NCI-H1105 (cell line): ENCODE measurements at regions not wholly inside any gene's neighbourhood (a gene's known extent, or its start where the extent isn't known, plus 50 kb on each side); places are given as distances from the start of the nearest gene placed in this dataset.
"Not testable (repeated sequence)": the region's sequence is repeated elsewhere in the genome, so short reads cannot be mapped to it uniquely, and the experiment has no call there.

Source experiments
- DNase-seq: peaks from one replicate; lab custom pipeline; 2025; lab: John Stamatoyannopoulos, UW

DNA sequence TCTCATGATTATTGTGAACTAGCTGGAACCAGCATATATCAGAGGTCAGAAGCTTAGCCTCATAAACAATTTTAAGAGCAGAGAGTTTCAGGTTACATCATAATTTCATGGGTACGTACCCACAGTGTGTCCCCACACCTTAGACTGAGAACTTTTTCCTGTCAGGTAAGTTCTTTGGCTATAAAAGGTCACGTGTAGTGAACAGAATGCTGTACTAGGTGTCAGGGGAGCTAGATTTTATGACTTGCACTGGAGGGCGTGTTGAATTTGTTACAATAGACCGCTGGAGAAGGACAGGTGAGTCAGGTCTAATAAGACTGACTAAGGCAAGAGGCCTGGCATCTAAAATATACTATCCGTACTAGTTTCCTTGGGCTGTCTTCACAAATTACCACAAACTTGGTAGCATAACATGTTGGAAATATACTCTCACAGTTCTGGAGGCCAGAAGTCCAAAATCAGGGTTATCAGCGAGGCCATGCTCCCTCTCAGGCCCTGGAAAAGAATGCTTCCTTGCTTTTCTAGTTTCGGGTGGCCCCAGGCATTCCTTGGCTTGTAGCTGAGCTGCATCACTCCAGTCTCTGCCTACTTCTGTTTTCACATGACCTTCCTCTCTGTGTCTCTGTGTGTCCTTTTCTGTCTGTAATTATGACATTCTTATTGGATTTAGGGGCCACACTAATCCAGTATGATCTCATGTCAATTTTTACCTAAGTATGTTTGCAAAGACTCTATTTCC lies 512.0 kb upstream of the NR3C2 start:
- no peak for DNase-seq

- DNase-seq, result no peak
Observed at GRCh38 chr4:148951346-148951745, 509.1 kb upstream of the NR3C2 start.

GRCh38 chr4:148946271-148946670 lies 504.1 kb upstream of the NR3C2 start:
- DNase-seq, result no peak

DNA sequence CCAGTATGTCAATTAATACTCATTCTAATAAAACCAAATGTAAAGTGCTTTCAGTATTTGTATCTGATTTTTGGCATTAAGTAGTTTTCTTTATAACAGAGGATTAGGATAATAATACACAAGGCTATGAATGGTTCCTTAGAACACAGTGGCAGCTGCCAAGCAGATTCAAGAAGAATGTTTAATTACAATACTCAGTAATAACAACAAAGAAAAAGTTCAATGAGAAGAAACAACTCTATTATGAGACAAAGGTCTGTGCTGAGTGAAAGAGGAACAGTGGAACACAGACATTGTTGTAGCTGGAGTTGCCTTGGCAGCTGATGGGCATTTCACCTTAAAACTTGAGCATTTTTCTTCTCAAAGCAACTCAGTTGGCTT lies 502.6 kb upstream of the NR3C2 start:
- no peak for DNase-seq

DNA sequence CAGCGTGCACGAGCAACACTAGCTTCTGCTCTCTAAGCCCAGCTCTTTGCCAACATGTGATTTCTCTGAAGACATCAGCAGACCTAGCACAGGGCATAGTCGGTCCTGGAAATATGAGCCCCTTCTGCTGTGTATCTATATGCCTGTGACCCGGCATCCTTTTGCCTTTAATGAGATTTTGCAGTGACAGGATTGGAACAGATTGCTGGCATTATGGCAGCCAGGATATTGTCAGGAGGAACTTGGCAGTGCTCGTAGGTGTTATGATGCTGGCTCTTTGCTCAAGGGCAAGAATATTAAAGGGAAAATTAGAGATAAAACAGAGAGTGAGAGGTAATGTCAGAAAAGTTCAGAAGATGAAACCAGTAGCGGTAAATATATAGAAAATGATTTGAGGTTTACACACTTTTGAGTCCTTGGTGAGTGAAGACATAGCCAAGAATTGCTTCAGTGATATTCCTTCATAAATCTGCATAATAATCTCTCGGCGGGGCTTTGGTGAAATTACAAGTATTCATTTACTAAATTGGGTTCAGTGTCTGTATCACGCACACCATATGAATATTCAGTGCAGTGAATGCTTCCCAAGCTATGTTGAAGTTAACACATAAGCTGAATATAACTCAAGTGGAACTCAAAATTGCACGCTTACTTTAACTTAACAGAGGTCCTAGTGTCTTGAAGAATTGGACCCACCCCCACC lies 502.1 kb upstream of the NR3C2 start:
- DNase-seq, result no peak

DNA sequence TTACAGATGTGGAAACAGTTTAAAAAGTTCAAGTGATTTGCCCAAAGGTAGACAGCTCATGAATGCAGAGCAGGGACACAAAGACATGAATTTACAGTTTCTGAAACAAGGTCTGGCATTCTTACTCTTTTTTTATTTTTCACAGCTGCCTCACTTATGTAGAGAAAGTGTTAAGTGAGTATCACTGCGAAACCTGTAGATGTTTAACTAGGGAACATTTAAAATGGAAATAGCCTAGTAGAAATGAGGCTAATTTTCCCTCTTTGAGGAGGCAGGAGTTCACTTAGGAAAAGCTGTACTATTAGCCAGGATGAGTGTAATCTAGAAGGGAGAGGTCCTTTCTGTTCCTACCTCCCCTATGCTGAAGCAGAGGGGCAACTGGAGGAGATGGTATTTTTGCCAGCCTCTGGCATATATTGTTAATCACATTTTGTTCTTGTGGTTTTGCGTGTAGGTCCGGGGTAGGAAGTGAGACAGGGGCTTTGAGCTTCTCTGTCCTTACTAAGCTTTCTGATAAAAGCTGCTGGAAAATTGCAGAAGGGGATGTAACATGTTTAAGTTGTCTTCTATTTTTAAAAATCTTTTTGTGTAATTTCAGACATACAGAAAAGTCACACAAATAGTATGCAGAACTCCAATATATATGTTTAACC lies 492.8 kb upstream of the NR3C2 start:
- DNase-seq, result no peak

DNA sequence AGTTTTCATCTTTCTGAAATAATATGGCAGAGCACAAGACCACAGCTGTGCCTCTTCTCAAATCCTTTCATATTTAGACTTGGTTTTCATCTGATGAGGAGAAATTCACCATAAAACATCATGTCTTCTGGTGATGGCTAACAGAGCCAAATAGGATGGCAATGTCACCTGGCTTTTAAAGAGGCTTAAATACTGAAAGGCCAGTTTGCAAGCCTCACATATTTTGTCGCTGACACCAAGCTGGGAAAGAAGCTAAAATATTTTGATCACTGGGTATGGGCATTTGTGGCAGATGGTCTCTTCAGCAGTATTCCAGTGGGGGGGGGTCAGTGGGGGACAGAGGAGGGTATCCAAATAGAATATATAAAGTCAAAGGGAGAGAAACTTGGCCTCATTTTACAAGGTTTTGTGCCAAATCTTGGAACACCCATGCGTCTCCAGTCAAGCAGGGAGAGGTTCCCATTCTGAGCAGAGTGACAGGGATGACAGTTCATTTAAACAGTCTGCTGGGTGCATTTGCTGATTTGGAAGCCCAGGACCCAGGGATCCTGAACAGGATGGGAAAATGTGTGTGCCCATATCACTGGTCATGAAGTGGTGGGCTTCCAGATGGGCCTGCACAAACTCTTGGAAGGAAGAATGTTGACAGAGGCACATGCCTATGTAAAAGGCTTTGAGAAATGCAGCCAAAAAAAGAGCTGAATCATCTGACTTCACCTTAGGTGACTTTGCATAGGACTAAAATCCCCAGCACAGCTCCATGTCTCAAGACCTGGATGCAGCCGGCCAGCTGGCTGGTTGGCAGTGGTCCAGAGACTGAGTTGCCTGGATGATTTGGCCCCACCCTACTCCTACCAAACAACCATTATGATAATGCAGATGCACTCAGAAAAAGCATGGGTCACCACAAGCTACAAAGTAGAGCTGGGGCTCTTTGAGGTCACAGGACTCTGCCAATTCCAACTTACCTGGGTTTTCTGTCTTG lies 484.4 kb upstream of the NR3C2 start:
- peak; percentile 3 for DNase-seq

- no peak for DNase-seq
Observed at GRCh38 chr4:148923881-148924280, 481.7 kb upstream of the NR3C2 start.

DNA sequence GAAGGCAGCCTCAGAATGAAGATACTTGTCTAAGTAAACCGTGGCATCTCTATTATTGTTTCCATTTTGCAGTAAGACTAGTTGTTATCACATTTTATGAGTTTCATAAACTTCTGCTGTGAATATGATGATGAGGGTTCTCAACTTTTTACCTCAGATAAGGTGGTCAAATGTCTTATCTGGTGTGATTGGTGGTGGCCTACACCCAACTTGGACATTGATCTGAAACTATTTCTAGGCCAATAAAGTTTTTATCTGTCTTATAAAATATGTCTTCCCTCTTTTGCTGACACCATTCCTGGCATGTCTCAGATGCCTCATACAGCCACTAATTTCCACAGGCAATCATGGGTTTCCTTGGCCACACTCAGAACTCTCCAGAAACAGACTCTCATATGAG lies 480.3 kb upstream of the NR3C2 start:
- DNase-seq, result no peak

GRCh38 chr4:148914734-148915133 lies 472.5 kb upstream of the NR3C2 start:
- DNase-seq, result no peak

DNA sequence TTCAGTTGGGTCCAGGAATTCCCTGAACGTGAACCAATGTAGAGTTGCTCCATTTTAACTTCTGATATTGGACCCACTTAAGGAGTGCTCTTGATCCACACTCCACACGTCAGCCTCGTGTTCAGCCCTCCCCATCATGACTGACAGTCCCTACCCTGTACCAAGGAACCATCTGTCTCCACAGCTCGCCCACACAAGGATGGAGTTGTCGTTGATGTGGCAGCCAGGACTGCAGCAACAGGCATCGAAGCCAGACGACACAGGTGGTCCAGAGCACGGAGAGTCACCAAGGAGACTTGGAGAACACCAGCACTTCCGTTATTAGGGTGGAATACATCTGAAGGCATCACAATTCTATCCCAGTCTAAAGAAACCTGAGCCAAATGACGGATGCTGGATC lies 472.1 kb upstream of the NR3C2 start:
- DNase-seq, result no peak

DNA sequence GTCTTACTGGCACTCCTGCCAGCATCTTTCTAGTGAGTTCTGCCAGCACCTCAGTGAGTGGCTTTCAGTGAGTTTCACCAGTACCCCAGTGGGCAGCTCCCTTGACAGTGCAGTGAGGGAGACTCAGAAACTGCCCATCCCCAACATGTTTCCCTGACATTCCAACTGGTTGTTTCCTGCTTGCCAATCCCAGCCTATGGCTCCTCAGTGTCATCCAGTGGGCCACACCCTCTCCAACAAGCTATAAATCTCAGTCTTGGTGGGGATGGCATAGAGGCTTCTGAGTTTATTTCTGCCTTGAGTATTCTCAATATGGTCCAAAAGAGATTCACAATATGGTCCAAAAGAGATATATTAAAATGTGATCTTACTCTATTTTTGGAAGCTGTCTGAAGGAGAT lies 461.2 kb upstream of the NR3C2 start:
- no peak for DNase-seq

GRCh38 chr4:148901075-148901705 lies 459.0 kb upstream of the NR3C2 start:
- DNase-seq, result no peak

DNA sequence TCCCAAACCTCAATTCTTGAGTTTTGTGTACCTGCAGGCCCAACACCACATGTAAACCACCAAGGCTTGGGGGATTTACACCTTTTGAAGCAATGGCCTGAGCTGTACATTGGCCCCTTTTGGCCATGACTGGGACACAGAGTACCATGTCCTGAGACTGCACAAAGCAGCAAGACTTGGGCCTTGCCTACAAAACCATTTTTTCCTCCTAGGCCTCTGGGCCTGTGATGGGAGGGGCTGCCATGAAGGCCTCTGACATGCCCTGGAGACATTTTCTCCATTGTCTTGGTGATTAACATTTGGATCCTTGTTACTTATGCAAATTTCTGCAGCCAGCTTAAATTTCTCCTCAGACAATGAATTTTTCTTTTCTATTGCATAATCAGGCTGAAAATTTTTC lies 455.9 kb upstream of the NR3C2 start:
- DNase-seq, result not testable (repeated sequence)

- DNase-seq, result no peak
Observed at GRCh38 chr4:148893095-148893494, 450.9 kb upstream of the NR3C2 start.

DNA sequence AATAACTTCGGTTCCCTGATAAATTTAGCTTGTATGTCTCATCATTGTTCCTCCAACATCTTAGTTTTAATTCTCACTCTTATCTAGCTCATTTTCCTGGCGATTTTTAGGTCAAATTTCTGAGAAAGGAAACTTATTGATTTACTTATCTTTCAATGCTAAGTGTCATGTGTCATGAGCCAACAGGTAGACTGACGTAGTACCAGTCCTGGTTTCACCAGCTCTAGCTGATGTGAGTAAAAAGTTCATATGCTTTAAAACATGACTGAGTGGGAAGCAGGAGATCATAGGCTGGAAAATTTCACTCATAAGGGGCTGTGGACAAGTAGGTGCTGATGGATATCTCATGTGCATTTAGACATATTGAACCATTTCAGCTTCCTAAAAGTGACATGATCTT lies 441.7 kb upstream of the NR3C2 start:
- no peak for DNase-seq

GRCh38 chr4:148883435-148883834 lies 441.2 kb upstream of the NR3C2 start:
- DNase-seq, result no peak

DNA sequence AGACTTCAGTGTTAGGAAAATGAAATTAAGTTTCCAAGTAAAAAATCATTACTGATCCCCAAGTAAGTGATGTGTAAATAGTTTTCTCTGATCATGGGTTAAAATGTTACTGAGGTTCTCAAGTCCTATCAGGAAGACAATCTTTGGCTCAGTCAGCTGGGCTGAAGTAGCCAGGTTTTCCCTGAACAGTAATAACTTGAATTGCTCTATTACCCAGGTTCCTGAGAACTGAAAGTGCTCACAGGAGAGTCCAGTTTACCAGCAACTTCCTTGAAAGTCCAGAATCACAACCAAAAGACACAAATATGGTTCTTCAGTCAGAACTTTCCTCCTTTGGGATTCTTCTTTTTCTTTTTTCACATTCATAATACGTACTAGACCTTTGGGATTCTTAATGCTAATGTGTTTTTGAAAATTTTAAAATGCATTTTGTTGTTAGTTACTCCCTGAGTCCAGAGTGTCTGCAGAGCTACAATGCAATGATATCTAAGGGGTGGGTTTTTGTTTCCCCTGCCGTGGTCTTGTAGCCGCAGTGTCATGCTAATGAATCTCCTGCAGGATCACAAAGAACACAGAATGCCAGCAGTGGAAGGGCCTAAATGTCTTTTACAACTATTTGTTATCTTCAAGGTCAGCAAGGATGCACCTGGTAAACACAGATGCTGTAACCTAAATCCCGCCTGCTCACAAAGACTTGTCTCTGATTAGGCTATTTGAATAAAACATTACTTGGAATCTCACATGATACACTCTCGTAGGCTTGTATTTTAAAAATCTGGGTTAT lies 439.8 kb upstream of the NR3C2 start:
- DNase-seq, result no peak

DNA sequence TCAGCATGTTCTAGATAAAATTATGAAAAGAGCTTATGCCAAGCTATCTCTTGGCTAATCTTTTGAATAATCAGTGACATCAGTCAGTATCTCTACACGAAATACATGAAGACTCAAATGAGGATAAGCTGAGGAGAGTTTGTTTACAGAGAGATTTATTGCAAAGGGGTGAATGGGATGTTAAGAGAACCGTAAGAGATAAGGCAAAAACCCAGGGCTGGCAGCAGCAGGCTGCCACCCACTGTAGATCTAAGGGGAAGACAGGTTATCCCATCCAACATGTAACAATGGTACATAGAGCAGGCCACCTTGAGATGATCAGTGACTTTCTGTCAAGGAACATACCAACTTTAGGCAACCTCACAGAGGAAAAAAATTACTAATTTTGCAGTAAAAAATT lies 432.1 kb upstream of the NR3C2 start:
- DNase-seq, result no peak

- no peak for DNase-seq
Observed at GRCh38 chr4:148868191-148868590, 426.0 kb upstream of the NR3C2 start.

GRCh38 chr4:148866666-148867065 lies 424.5 kb upstream of the NR3C2 start:
- DNase-seq, result no peak
